Liver (tissue), 8 donors: ENCODE measurements at regions not wholly inside any gene's neighbourhood (a gene's known extent, or its start where the extent isn't known, plus 50 kb on each side); places are given as distances from the start of the nearest gene placed in this dataset.

Experiments
- DNase-seq: peaks from one replicate; pipeline ENCODE4 v3.0.0-alpha.2; 2017; ENCODE audit warnings: low spot score
- H3K27ac ChIP-seq, 2 donors: one replicate each; pipeline ENCODE4 v1.7.0; 2013; ENCODE audit warnings: inconsistent platforms in 2 of 2, low read length in 2 of 2, control low read depth in 1 of 2, low read depth in 1 of 2, mild to moderate bottlenecking in 1 of 2
- H3K27me3 ChIP-seq, 4 donors: one replicate each; pipeline versions ENCODE4 v1.6.1 to v1.7.0; 2013; ENCODE audit warnings: low read length in 3 of 4, inconsistent platforms in 1 of 4, mild to moderate bottlenecking in 1 of 4, moderate library complexity in 1 of 4; ENCODE audit not compliant: control insufficient read depth in 4 of 4, insufficient read depth in 4 of 4
- H3K36me3 ChIP-seq, 4 donors: one replicate each; pipeline versions ENCODE4 v1.6.1 to v1.7.0; 2013; ENCODE audit warnings: low read length in 3 of 4, mild to moderate bottlenecking in 3 of 4, low read depth in 1 of 4, moderate library complexity in 1 of 4; ENCODE audit not compliant: control insufficient read depth in 4 of 4, insufficient read depth in 3 of 4
- H3K4me1 ChIP-seq, 4 donors: one replicate each; pipeline versions ENCODE4 v1.6.1 to v1.7.0; 2013; ENCODE audit warnings: low read length in 3 of 4, mild to moderate bottlenecking in 3 of 4, moderate library complexity in 1 of 4; ENCODE audit not compliant: control insufficient read depth in 4 of 4, insufficient read depth in 4 of 4
- H3K4me3 ChIP-seq, 3 donors: one replicate each; pipeline versions ENCODE4 v1.6.1 to v1.7.0; 2013; ENCODE audit warnings: low read length in 3 of 3, control low read depth in 1 of 3, low read depth in 1 of 3, mild to moderate bottlenecking in 1 of 3
- H3K9ac ChIP-seq, 2 donors: one replicate each; pipeline ENCODE4 v1.7.0; 2013; ENCODE audit warnings: low read length in 2 of 2, mild to moderate bottlenecking in 2 of 2, moderate library complexity in 2 of 2, control low read depth in 1 of 2, low read depth in 1 of 2
- H3K9me3 ChIP-seq, 4 donors: one replicate each; pipeline versions ENCODE4 v1.6.1 to v1.7.0; 2013; ENCODE audit warnings: low read length in 3 of 4; ENCODE audit not compliant: control insufficient read depth in 4 of 4
- ATF3 ChIP-seq: IDR thresholded peaks from 2 replicates; pipeline ENCODE4 v1.6.1; 2016; ENCODE audit warnings: antibody characterized with exemption
- CTCF ChIP-seq: fragments of 150-350 bp; IDR thresholded peaks from 2 replicates; pipeline ENCODE4 v1.5.1; 2017; ENCODE audit warnings: improper control_type of control experiment, low read depth, low read length; ENCODE audit not compliant: missing input control
- EGR1 ChIP-seq, 2 donors: IDR thresholded peaks; 2 replicates each; pipeline ENCODE4 v1.6.1; 2016 to 2018; ENCODE audit warnings: antibody characterized with exemption in 2 of 2, low read depth in 2 of 2
- FOXA1 ChIP-seq: IDR thresholded peaks from 2 replicates; pipeline ENCODE4 v1.6.1; 2016; ENCODE audit warnings: antibody characterized with exemption
- FOXA2 ChIP-seq: IDR thresholded peaks from 2 replicates; pipeline ENCODE4 v1.6.1; 2016; ENCODE audit warnings: antibody characterized with exemption
- GABPA ChIP-seq, 2 donors: IDR thresholded peaks in 1 of 2; conservative IDR thresholded peaks in 1 of 2; 2 replicates each; pipeline ENCODE4 v1.6.1; 2016; ENCODE audit warnings: antibody characterized with exemption in 2 of 2, mild to moderate bottlenecking in 1 of 2, moderate library complexity in 1 of 2
- HNF4A ChIP-seq, 2 donors: conservative IDR thresholded peaks; 2 replicates each; pipeline ENCODE4 v1.6.1; 2016; ENCODE audit warnings: antibody characterized with exemption in 2 of 2, mild to moderate bottlenecking in 2 of 2
- HNF4G ChIP-seq: IDR thresholded peaks from 2 replicates; pipeline ENCODE4 v1.6.1; 2016; ENCODE audit warnings: antibody characterized with exemption
- JUND ChIP-seq, 2 donors: IDR thresholded peaks; 2 replicates each; pipeline ENCODE4 v1.6.1; 2016; ENCODE audit warnings: antibody characterized with exemption in 2 of 2
- MAX ChIP-seq: IDR thresholded peaks from 2 replicates; pipeline ENCODE4 v1.6.1; 2016; ENCODE audit warnings: antibody characterized with exemption
- NR2F2 ChIP-seq: IDR thresholded peaks from 2 replicates; pipeline ENCODE4 v1.6.1; 2016; ENCODE audit warnings: antibody characterized with exemption
- RAD21 ChIP-seq, 2 donors: IDR thresholded peaks; 2 replicates each; pipeline ENCODE4 v1.6.1; 2016; ENCODE audit warnings: antibody characterized with exemption in 2 of 2, mild to moderate bottlenecking in 2 of 2
- RXRA ChIP-seq, 2 donors: IDR thresholded peaks; 2 replicates each; pipeline ENCODE4 v1.6.1; 2017 to 2018; ENCODE audit warnings: antibody characterized with exemption in 2 of 2, mild to moderate bottlenecking in 1 of 2
- SP1 ChIP-seq: IDR thresholded peaks from 2 replicates; pipeline ENCODE4 v1.6.1; 2018; ENCODE audit warnings: antibody characterized with exemption, mild to moderate bottlenecking
- TAF1 ChIP-seq: conservative IDR thresholded peaks from 2 replicates; pipeline ENCODE4 v1.6.1; 2016; ENCODE audit warnings: antibody characterized with exemption, mild to moderate bottlenecking
- YY1 ChIP-seq: IDR thresholded peaks from 2 replicates; pipeline ENCODE4 v1.6.1; 2016; ENCODE audit warnings: antibody characterized with exemption, mild to moderate bottlenecking
- ZBTB33 ChIP-seq: IDR thresholded peaks from 2 replicates; pipeline ENCODE4 v1.6.1; 2016; ENCODE audit warnings: antibody characterized with exemption
- WGBS: extraction: QIAGEN DNeasy Blood & Tissue Kit; methylation state at CpG from one replicate; pipeline ENCODE4 v1.1.7; 2013; 5-methylcytosine and 5-hydroxymethylcytosine counted together
- donor health status: healthy.
- donor health status: healthy.
- donor health status: healthy.
- donor health status: healthy.
- donor health status: healthy.

- no peaks in the 10 kb centered on the region for H3K4me1 ChIP-seq
- TF ChIP-seq HNF4G (no peak), MAX (no peak), ATF3 (no peak), FOXA1 (no peak), TAF1 (no peak), ZBTB33 (no peak), CTCF (no peak), GABPA (IDR thresholded peaks at IDR 0.05 in 1 of 2, conservative IDR thresholded peaks at IDR 0.05 in 1 of 2) (no peak), HNF4A (conservative IDR thresholded peaks at IDR 0.05) (no peak), RAD21 (IDR thresholded peaks at IDR 0.05) (no peak), NR2F2 (no peak), RXRA (IDR thresholded peaks at IDR 0.05) (no peak), EGR1 (IDR thresholded peaks at IDR 0.05; ENCODE audit: low read depth in 2 of 2) (no peak)
- peaks cover 0 to 4% (median 0%) of the 10 kb centered on the region in 4 donors for H3K9me3 ChIP-seq
- peaks cover 0 to 5% (median 0%) of the 10 kb centered on the region in 4 donors for H3K27me3 ChIP-seq
- H3K27ac ChIP-seq: no peak overlapping the region
- WGBS: 64% methylated on average over 2 of the region's 2 CpGs
- H3K9ac ChIP-seq: no peak overlapping the region
- no peaks in the 10 kb centered on the region for H3K36me3 ChIP-seq
- no peak overlapping the region for H3K4me3 ChIP-seq
- DNase-seq: no peak
Measured at GRCh38 chr13:22549126-22549525, 631.7 kb upstream of the SGCG start.

GRCh38 chr13:22561581-22561980, 619.2 kb upstream of the SGCG start:
- DNase-seq: no peak
- no peaks in the 10 kb centered on the region for H3K9me3 ChIP-seq
- H3K9ac ChIP-seq: no peak overlapping the region
- H3K4me3 ChIP-seq: no peak overlapping the region
- no peaks in the 10 kb centered on the region for H3K4me1 ChIP-seq
- H3K36me3 ChIP-seq: no peaks in the 10 kb centered on the region
- H3K27ac ChIP-seq: no peak overlapping the region
- H3K27me3 ChIP-seq: no peaks in the 10 kb centered on the region
- TF ChIP-seq HNF4A (conservative IDR thresholded peaks at IDR 0.05) (no peak), JUND (IDR thresholded peaks at IDR 0.05) (no peak), FOXA1 (no peak), YY1 (no peak), EGR1 (IDR thresholded peaks at IDR 0.05; ENCODE audit: low read depth in 2 of 2) (no peak), SP1 (no peak)

GRCh38 chr13:22562116-22562515, 618.7 kb upstream of the SGCG start:
- no peak overlapping the region for H3K27ac ChIP-seq
- H3K4me1 ChIP-seq: no peaks in the 10 kb centered on the region
- H3K9me3 ChIP-seq: no peaks in the 10 kb centered on the region
- no peak overlapping the region for H3K9ac ChIP-seq
- no peaks in the 10 kb centered on the region for H3K36me3 ChIP-seq
- H3K4me3 ChIP-seq: no peak overlapping the region
- no peak for DNase-seq
- H3K27me3 ChIP-seq: no peaks in the 10 kb centered on the region
- WGBS: 56% methylated on average over 1 of the region's 1 CpG
- no peak for TF ChIP-seq FOXA1
- TF ChIP-seq CTCF: no peak
- no peak for TF ChIP-seq FOXA2
- TF ChIP-seq MAX: no peak
- TF ChIP-seq JUND (IDR thresholded peaks at IDR 0.05): no peak
- no peak for TF ChIP-seq TAF1
